HuH-7 (cell line): ENCODE measurements at regions not wholly inside any gene's neighbourhood (a gene's known extent, or its start where the extent isn't known, plus 50 kb on each side); places are given as distances from the start of the nearest gene placed in this dataset.
"Not testable (repeated sequence)": the region's sequence is repeated elsewhere in the genome, so short reads cannot be mapped to it uniquely, and the experiment has no call there.

Experiments
- DNase-seq: peaks from one replicate; pipeline ENCODE4 v3.0.0; 2011; ENCODE audit warnings: low spot score

- no peak for DNase-seq
Measured at GRCh38 chr15:58297639-58298038, 134.2 kb upstream of the LIPC start.

GRCh38 chr15:58298879-58299850, 132.6 kb upstream of the LIPC start:
- no peak for DNase-seq

- DNase-seq: no peak
Measured at GRCh38 chr15:58302832-58303231, 129.0 kb upstream of the LIPC start.

GRCh38 chr15:58303236-58303635, 128.6 kb upstream of the LIPC start:
- no peak for DNase-seq

GRCh38 chr15:58306591-58307312, 125.0 kb upstream of the LIPC start:
- no peak for DNase-seq

- DNase-seq: no peak
Measured at GRCh38 chr15:58307313-58307961, 124.4 kb upstream of the LIPC start.

- DNase-seq: no peak
Measured at GRCh38 chr15:58308742-58309355, 122.9 kb upstream of the LIPC start.

GRCh38 chr15:58309963-58310928, 121.5 kb upstream of the LIPC start:
- DNase-seq: no peak

GRCh38 chr15:58311556-58311955, 120.2 kb upstream of the LIPC start:
- DNase-seq: no peak

GRCh38 chr15:58312031-58312430, 119.8 kb upstream of the LIPC start:
- no peak for DNase-seq

- DNase-seq: no peak
Measured at GRCh38 chr15:58313304-58313703, 118.5 kb upstream of the LIPC start.

GRCh38 chr15:58313810-58314592, 117.8 kb upstream of the LIPC start:
- no peak for DNase-seq

GRCh38 chr15:58314593-58315216, 117.1 kb upstream of the LIPC start:
- DNase-seq: no peak

- DNase-seq: no peak
Measured at GRCh38 chr15:58318517-58318916, 113.3 kb upstream of the LIPC start.

GRCh38 chr15:58321034-58321433, 110.8 kb upstream of the LIPC start:
- no peak for DNase-seq

GRCh38 chr15:58322253-58322652, 109.5 kb upstream of the LIPC start:
- no peak for DNase-seq

GRCh38 chr15:58323321-58323720, 108.5 kb upstream of the LIPC start:
- not testable (repeated sequence) for DNase-seq

GRCh38 chr15:58324533-58324932, 107.3 kb upstream of the LIPC start:
- DNase-seq: no peak

GRCh38 chr15:58327958-58328357, 103.8 kb upstream of the LIPC start:
- DNase-seq: no peak

GRCh38 chr15:58329211-58329610, 102.6 kb upstream of the LIPC start:
- DNase-seq: no peak
